Upper lobe of left lung (tissue), 6 donors: ENCODE measurements at regions not wholly inside any gene's neighbourhood (a gene's known extent, or its start where the extent isn't known, plus 50 kb on each side); places are given as distances from the start of the nearest gene placed in this dataset.

Source experiments
- ATAC-seq, 2 donors: fragments of 200-7000 bp; cut with Tn5 transposase; one replicate each; pipeline ENCODE4 v1.9.1; 2022; ENCODE audit warnings: mild to moderate bottlenecking in 2 of 2, moderate library complexity in 2 of 2; ENCODE audit not compliant: low FRiP score in 2 of 2
- DNase-seq, 2 donors: peaks; one replicate each; pipeline ENCODE4 v3.0.0-alpha.2; 2019 to 2020
- H3K27ac ChIP-seq, 4 donors: fragments of 200-600 bp; sonication (generic); one replicate each; pipeline ENCODE4 v1.5.1; 2016 to 2019
- H3K27me3 ChIP-seq, 4 donors: fragments of 200-600 bp; sonication (generic); one replicate each; pipeline ENCODE4 v1.5.1; 2017 to 2019
- H3K36me3 ChIP-seq, 4 donors: fragments of 200-600 bp; sonication (generic); one replicate each; pipeline ENCODE4 v1.5.1; 2016 to 2019
- H3K4me1 ChIP-seq, 4 donors: fragments of 200-600 bp; sonication (generic); one replicate each; pipeline ENCODE4 v1.5.1; 2018 to 2019
- H3K4me3 ChIP-seq, 4 donors: fragments of 200-600 bp; sonication (generic); one replicate each; pipeline ENCODE4 v1.5.1; 2017 to 2019; ENCODE audit warnings: mild to moderate bottlenecking in 2 of 4, moderate library complexity in 1 of 4
- H3K9me3 ChIP-seq, 4 donors: fragments of 200-600 bp; sonication (generic); one replicate each; pipeline ENCODE4 v1.5.1; 2018 to 2019
- CTCF ChIP-seq, 6 experiments: fragments of 450-650 bp in 4 of 6; fragments of 200-600 bp in 2 of 6; sonication (generic) in 2 of 6; IDR thresholded peaks; one replicate each; pipeline ENCODE4 v1.5.1; 2016 to 2019; ENCODE audit warnings: antibody characterized with exemption in 6 of 6
- EP300 ChIP-seq, 4 donors: sonication (generic); formaldehyde crosslinking; IDR thresholded peaks; one replicate each; pipeline ENCODE4 v1.5.1; 2017; ENCODE audit warnings: antibody characterized with exemption in 4 of 4, control low read depth in 2 of 4
- POLR2A ChIP-seq, 4 donors: fragments of 450-650 bp; IDR thresholded peaks; one replicate each; pipeline ENCODE4 v1.5.1; 2016 to 2017; ENCODE audit warnings: antibody characterized with exemption in 4 of 4, mild to moderate bottlenecking in 2 of 4
- POLR2AphosphoS5 ChIP-seq, 2 donors: sonication (generic); formaldehyde crosslinking; IDR thresholded peaks; one replicate each; pipeline ENCODE4 v1.5.1; 2017; ENCODE audit warnings: antibody characterized with exemption in 2 of 2
- WGBS, 2 donors: methylation state at CpG; one replicate each; pipeline ENCODE4 v1.1.5; 2017 to 2018; 5-methylcytosine and 5-hydroxymethylcytosine counted together
- donor health status: DM: no; HTN: no; CAD: no; lungs with moderate emphysema.
- donor health status: DM: no; HTN: yes; CAD: no; lungs with severe emphysema.

GRCh38 chr15:96035635-96036034 is 294.9 kb upstream of the NR2F2 start:
- H3K27me3 ChIP-seq, result no peaks in the 10 kb centered on the region
- 71 to 77% methylated on average over 5 of the region's 5 CpGs for WGBS, 2 donors
- H3K9me3 ChIP-seq, result no peaks in the 10 kb centered on the region
- H3K27ac ChIP-seq, result no peak overlapping the region
- H3K4me1 ChIP-seq, result no peaks in the 10 kb centered on the region
- no peak overlapping the region for H3K4me3 ChIP-seq
- TF ChIP-seq EP300 (IDR thresholded peaks at IDR 0.05) (no peak), POLR2A (IDR thresholded peaks at IDR 0.05) (no peak), POLR2AphosphoS5 (IDR thresholded peaks at IDR 0.05) (no peak), CTCF (IDR thresholded peaks at IDR 0.05) (no peak)
- no peak for DNase-seq
- ATAC-seq, result no peak
- no peaks in the 10 kb centered on the region for H3K36me3 ChIP-seq

DNA sequence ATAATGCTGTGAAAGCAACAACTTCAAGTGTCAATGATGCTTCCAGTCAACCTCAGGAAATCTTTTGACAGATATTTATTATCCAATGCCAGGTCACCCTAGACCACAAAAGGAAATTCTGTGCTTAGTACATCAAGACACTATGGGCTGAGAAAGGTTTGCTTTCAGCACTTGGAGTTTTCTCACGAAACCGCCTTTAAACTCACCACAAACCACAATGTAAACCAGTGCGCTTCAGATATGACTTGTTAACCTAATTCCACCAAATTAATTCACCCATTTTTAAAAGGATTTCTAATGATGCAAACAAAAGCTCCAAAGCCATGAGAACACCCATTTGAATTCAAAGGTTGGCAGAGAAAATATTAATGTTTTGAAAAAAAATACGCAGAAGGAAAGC is 292.9 kb upstream of the NR2F2 start:
- H3K27me3 ChIP-seq, result no peaks in the 10 kb centered on the region
- ATAC-seq (no peak), DNase-seq (no peak)
- no peak overlapping the region for H3K27ac ChIP-seq
- 69 to 71% methylated on average over 4 of the region's 4 CpGs for WGBS, 2 donors
- no peaks in the 10 kb centered on the region for H3K4me1 ChIP-seq
- TF ChIP-seq POLR2A (IDR thresholded peaks at IDR 0.05) (no peak), POLR2AphosphoS5 (IDR thresholded peaks at IDR 0.05) (no peak), CTCF (IDR thresholded peaks at IDR 0.05) (no peak), EP300 (IDR thresholded peaks at IDR 0.05) (no peak)
- no peaks in the 10 kb centered on the region for H3K36me3 ChIP-seq
- H3K9me3 ChIP-seq, result no peaks in the 10 kb centered on the region
- H3K4me3 ChIP-seq, result no peak overlapping the region

DNA sequence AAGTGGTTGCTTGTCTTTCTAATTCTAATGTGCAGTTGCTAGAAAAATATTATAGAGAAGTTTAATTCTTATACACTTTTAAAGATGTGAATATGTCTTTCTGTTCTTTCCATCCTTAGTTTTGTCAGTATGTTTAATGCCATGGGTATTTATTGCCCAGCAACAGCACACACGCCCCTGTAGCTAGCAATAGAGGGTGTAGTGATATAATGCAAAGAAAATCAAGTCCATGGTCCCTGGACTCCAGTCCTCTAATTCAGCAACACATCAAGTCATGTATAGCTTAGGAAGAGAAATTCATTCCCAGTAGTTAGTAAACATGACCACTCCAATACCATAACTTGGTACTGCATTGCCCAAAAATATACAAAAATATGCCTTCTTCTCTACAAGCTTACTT is 292.4 kb upstream of the NR2F2 start:
- no peak overlapping the region for H3K27ac ChIP-seq
- no peaks in the 10 kb centered on the region for H3K4me1 ChIP-seq
- no peak for TF ChIP-seq POLR2A (IDR thresholded peaks at IDR 0.05)
- TF ChIP-seq POLR2AphosphoS5 (IDR thresholded peaks at IDR 0.05), result no peak
- no peak for TF ChIP-seq EP300 (IDR thresholded peaks at IDR 0.05)
- TF ChIP-seq CTCF (IDR thresholded peaks at IDR 0.05), result no peak
- DNase-seq (no peak), ATAC-seq (no peak)
- no peak overlapping the region for H3K4me3 ChIP-seq
- WGBS, 2 donors, result 48 to 89% methylated on average over 1 of the region's 1 CpG
- no peaks in the 10 kb centered on the region for H3K9me3 ChIP-seq
- H3K27me3 ChIP-seq, result no peaks in the 10 kb centered on the region
- H3K36me3 ChIP-seq, result no peaks in the 10 kb centered on the region

- WGBS, 2 donors, result 79 to 83% methylated on average over 5 of the region's 5 CpGs
- TF ChIP-seq EP300 (IDR thresholded peaks at IDR 0.05), result no peak
- TF ChIP-seq POLR2AphosphoS5 (IDR thresholded peaks at IDR 0.05), result no peak
- TF ChIP-seq CTCF (IDR thresholded peaks at IDR 0.05), result no peak
- TF ChIP-seq POLR2A (IDR thresholded peaks at IDR 0.05), result no peak
- no peak overlapping the region for H3K27ac ChIP-seq
- no peak overlapping the region for H3K4me3 ChIP-seq
- no peaks in the 10 kb centered on the region for H3K4me1 ChIP-seq
- ATAC-seq, result no peak
- no peaks in the 10 kb centered on the region for H3K36me3 ChIP-seq
- H3K27me3 ChIP-seq, result no peaks in the 10 kb centered on the region
- H3K9me3 ChIP-seq, result no peaks in the 10 kb centered on the region
- no peak for DNase-seq
Measured at GRCh38 chr15:96038650-96039049, 291.9 kb upstream of the NR2F2 start.

DNA sequence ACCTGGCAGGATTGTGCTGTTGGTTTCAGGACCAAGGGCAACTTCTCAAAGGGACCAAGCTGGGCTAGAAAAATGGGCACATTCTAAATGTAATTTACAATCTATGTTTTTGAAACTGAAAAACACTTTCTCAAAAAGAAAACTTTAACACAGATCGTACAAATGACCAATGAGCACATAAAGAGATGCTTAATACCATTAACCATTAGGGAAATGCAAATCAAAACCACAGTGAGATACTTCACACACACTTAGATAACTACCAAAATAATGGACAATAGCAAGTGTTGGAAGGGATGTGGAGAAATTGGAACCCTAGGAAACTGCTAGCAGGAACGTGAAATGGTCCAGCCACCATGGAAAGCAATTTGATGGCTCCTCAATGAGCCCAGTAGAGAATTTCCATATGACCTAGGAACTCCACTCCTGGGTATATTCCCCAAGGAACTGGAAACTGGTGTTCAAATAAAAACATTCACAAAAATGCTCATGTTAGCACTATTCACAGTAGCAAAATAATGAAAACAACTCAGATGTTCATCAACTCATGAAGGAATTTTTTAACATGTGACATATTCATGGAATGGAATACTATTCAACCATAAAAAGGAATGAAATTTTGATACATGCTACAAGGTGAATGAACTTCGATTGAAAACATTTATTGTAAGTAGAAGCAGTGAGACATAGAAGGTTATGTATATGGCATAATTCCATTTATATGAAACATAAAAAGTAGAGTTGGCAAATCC is 288.3 kb upstream of the NR2F2 start:
- no peak for DNase-seq
- H3K27ac ChIP-seq, result no peak overlapping the region
- 76 to 86% methylated on average over 3 of the region's 3 CpGs for WGBS, 2 donors

More for the DNA sequence above, 288.3 kb upstream of the NR2F2 start:
- Histone ChIP-seq H3K9me3 (no peaks in the 10 kb centered on the region), H3K36me3 (no peaks in the 10 kb centered on the region), H3K4me3 (no peak overlapping the region), H3K4me1 (peaks cover 0 to 5% (median 2%) of the 10 kb centered on the region in 4 donors), H3K27me3 (no peaks in the 10 kb centered on the region)
- ATAC-seq, result no peak
- TF ChIP-seq POLR2A (IDR thresholded peaks at IDR 0.05) (no peak), EP300 (IDR thresholded peaks at IDR 0.05) (no peak), POLR2AphosphoS5 (IDR thresholded peaks at IDR 0.05) (no peak), CTCF (IDR thresholded peaks at IDR 0.05) (no peak)
